Limb (tissue), 2 donors: ENCODE measurements at regions not wholly inside any gene's neighbourhood (a gene's known extent, or its start where the extent isn't known, plus 50 kb on each side); places are given as distances from the start of the nearest gene placed in this dataset.
"Not testable (repeated sequence)": the region's sequence is repeated elsewhere in the genome, so short reads cannot be mapped to it uniquely, and the experiment has no call there.

Experiments
- DNase-seq, 2 donors: peaks; one replicate each; pipeline ENCODE4 v3.0.0-alpha.2; 2016; ENCODE audit errors: extremely low spot score in 2 of 2

DNA sequence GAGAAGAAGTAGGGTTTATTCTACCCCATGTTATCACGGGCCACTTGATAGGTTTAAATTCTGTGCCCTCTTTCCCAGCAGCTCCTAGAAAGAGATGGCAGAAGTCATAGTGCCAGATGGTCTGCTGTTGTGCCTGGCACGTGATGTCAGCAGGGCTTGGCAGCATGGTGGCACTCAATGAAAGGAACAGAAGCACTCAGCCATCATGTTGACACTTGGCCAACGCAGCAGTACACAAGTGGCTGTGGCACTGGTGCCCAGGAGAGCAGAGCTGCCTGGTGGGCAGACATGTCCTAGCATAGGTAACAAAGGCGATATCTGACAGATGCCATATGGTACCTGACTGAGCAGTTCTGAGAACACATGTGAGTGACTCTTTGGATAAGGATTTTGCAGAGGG, 796.4 kb upstream of the ACO1 start:
- DNase-seq = no peak

GRCh38 chr9:31588756-31589155, 795.7 kb upstream of the ACO1 start:
- no peak for DNase-seq

- DNase-seq = no peak
These were observed 794.4 kb upstream of the ACO1 start for GRCh38 chr9:31590091-31590490.

GRCh38 chr9:31597086-31597485, 787.4 kb upstream of the ACO1 start:
- not testable (repeated sequence) for DNase-seq

- DNase-seq = no peak
These were observed 786.5 kb upstream of the ACO1 start for GRCh38 chr9:31597977-31598376.

- DNase-seq = no peak
These were observed 782.8 kb upstream of the ACO1 start for GRCh38 chr9:31601666-31602065.

DNA sequence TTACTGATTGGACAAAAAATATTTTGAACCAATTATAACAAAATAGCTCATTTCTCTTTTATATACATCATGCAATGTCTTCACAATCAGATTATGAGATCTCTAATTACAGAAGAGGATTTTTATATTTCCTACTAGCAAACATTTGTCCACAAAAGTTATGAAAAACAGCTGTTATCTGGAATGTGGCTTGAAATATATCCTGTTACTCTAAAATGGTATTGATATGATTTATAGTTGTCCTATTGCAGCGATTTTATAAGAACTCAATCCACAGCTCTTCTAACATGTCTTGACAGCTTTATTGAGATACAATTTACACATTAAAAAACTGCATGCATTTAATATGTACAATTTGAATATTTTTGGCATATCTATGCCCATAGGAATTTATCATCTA, 779.9 kb upstream of the ACO1 start:
- peak in 1 of 2 donors; percentile 4 for DNase-seq

GRCh38 chr9:31605164-31605563, 779.3 kb upstream of the ACO1 start:
- DNase-seq = no peak

DNA sequence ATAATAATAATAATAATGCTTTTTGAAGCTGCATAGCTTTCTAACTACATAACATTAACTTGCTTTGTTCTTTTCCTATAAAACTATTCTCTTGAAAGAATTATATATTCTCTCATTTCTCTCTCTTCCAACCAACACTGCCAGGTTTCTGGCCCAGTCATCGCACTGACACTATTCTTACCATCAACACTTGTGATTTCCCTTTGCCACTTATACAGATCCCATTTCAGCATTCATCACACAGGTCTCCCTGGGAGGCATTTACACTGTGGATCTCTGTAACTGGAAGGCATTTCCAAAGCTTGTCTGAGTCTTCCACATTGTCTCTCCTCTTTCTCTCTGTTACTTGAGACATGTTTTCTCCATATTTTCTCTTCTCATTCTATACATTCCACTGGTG, 777.8 kb upstream of the ACO1 start:
- DNase-seq = no peak

- peak in 1 of 2 donors; percentile 27 for DNase-seq
These were observed 776.0 kb upstream of the ACO1 start for GRCh38 chr9:31608416-31608815.

DNA sequence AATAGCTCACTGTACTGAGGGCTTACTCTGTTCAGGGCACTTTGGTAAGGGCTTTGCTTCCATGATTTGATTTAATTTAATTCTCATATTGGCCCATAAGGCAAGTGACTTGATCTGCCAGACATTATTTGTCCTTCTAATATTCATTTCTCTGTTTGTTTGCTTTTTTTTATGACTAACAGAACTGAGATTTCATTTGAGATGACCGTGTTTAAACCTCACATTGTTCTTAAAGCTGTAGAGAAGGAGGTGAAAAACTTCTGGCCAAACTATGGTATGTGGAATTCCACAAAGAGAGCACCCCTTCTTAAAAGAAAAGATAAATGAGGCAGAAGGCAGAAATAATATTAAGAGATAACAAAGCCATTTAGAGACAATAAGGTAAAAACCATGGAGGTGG, 775.6 kb upstream of the ACO1 start:
- DNase-seq = no peak

- no peak for DNase-seq
These were observed 772.0 kb upstream of the ACO1 start for GRCh38 chr9:31612336-31613030.

GRCh38 chr9:31615966-31616365, 768.5 kb upstream of the ACO1 start:
- DNase-seq = no peak

GRCh38 chr9:31623511-31623910, 760.9 kb upstream of the ACO1 start:
- no peak for DNase-seq

- DNase-seq = no peak
These were observed 755.2 kb upstream of the ACO1 start for GRCh38 chr9:31629292-31629691.

DNA sequence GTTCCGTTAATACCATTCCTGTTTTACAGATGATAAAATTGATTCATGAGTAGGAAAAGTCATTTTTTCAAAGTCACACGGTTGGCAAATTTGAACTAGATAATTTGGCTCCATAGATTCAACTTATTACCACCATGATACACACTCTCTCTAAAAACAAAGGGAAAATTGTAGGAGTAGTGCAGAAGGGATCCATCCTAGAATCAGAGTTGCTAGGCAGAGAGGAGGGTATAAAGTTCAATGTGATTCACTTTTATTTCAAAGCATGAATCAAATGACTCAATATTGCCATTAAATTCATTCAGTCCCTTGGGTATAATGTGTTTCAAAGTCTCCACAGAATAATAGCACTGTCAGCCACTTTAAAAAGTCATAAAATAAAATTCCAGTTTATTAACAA, 747.2 kb upstream of the ACO1 start:
- DNase-seq = no peak

DNA sequence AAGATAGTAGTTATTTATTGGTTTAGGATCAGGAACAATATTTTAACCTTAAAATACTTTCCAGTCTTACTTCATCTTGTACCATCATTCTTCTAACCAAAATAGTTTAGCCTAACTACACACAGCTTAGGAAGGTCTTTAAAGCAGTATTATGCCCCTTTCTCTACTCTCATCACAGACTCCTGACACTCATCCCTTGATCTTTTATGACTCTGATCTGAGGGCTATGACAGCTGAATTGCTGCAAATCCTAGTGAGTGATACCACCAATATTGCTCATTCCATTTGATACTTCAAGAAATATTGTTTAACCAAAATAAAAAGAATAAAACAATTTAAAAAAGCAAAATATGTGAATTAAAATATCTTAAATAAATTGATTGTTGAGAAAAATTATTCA, 746.6 kb upstream of the ACO1 start:
- DNase-seq = no peak

DNA sequence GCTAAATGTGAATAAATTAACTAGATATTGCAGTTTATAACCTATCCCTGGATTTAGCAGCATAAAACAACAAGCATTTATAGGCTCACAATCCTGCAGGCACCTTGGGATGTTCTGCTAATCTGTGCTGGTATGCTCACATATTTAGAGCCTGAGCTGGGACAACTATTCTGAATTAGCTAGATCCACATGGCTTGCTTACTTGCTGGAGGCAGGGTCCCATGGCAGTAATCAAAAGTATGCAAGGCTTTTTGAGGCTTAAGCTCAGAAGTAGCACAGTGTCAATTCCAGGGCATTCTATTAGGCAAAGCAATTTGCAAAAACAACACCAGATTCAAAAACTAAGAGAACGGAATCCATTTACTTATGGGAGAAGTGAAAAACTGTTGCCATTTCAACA, 745.0 kb upstream of the ACO1 start:
- DNase-seq = no peak

GRCh38 chr9:31669311-31669710, 715.1 kb upstream of the ACO1 start:
- DNase-seq = no peak

- no peak for DNase-seq
These were observed 713.4 kb upstream of the ACO1 start for GRCh38 chr9:31671011-31671410.

GRCh38 chr9:31674264-31674663, 710.2 kb upstream of the ACO1 start:
- no peak for DNase-seq

GRCh38 chr9:31677415-31677814, 707.0 kb upstream of the ACO1 start:
- no peak for DNase-seq

DNA sequence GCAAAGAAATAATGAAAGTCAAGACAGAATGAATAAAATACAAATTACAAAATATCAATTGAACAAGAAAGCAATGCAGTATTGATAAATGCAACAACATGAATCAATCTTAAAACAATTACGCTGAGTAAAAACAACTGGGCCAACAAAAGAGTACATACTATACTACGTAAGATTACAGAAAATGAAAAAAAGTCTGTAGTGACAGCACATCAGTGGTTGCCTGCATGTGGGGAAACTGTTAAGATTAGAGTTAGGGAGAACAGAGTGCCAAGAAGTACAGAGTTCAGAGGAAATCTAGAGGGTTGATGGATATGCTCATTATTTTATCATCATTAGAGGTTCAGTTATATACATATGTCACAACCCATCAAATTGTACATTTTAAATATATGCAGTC, 706.6 kb upstream of the ACO1 start:
- no peak for DNase-seq

DNA sequence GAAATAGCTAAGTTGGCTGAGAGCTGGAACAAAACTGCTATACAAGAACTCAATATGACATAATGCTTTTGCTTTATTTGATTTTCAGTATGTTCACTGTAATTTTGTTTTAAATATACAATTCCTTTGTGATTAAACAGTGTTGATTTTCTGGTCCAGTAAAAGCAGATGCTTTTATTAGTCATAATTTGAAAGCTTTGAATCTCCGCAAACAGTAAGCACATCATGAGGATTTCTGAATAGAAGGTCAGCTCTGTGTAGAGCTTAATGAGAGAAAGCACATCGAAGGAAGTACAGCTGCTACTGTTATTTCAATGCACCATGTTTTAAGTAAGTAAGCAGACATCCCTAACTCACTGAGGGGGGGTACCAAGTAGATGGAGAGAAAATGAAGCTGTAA, 701.3 kb upstream of the ACO1 start:
- DNase-seq = peak in 1 of 2 donors; percentile 53
